Hepatocyte (in vitro differentiated cells): ENCODE measurements at regions not wholly inside any gene's neighbourhood (a gene's known extent, or its start where the extent isn't known, plus 50 kb on each side); places are given as distances from the start of the nearest gene placed in this dataset.

Experiments
- DNase-seq: peaks from one replicate; pipeline ENCODE4 v3.0.0-alpha.2; 2016; ENCODE audit warnings: low spot score
- H2AFZ ChIP-seq: fragments of 200-600 bp; sonication (generic); 2 replicates; pipeline ENCODE4 v1.6.0; 2016; ENCODE audit warnings: antibody characterized with exemption, mild to moderate bottlenecking
- H3K27ac ChIP-seq: fragments of 200-600 bp; sonication (generic); 2 replicates; pipeline ENCODE4 v1.5.1; 2016; ENCODE audit warnings: mild to moderate bottlenecking
- H3K27me3 ChIP-seq: fragments of 200-600 bp; sonication (generic); 2 replicates; pipeline ENCODE4 v1.6.1; 2016
- H3K36me3 ChIP-seq: fragments of 200-600 bp; sonication (generic); replicated peaks from 2 replicates; pipeline ENCODE4 v1.5.1; 2016; ENCODE audit warnings: low read depth; ENCODE audit not compliant: insufficient read depth
- H3K4me1 ChIP-seq: fragments of 200-600 bp; sonication (generic); 2 replicates; pipeline ENCODE4 v1.5.1; 2016; ENCODE audit warnings: mild to moderate bottlenecking, moderate library complexity; ENCODE audit not compliant: insufficient read depth
- H3K4me2 ChIP-seq: fragments of 200-600 bp; sonication (generic); 2 replicates; pipeline ENCODE4 v1.6.0; 2016
- H3K4me3 ChIP-seq: fragments of 200-600 bp; sonication (generic); 2 replicates; pipeline ENCODE4 v1.5.1; 2016; ENCODE audit warnings: mild to moderate bottlenecking
- H3K79me2 ChIP-seq: fragments of 200-600 bp; sonication (generic); 2 replicates; pipeline ENCODE4 v1.6.0; 2017; ENCODE audit warnings: mild to moderate bottlenecking
- H3K9me2 ChIP-seq: fragments of 200-600 bp; sonication (generic); replicated peaks from 2 replicates; pipeline ENCODE4 v1.6.0; 2017; ENCODE audit warnings: mild to moderate bottlenecking; ENCODE audit not compliant: insufficient read depth
- H3K9me3 ChIP-seq: fragments of 200-600 bp; sonication (generic); 2 replicates; pipeline ENCODE4 v1.5.1; 2016; ENCODE audit warnings: low read depth, mild to moderate bottlenecking
- H4K20me1 ChIP-seq: fragments of 200-600 bp; sonication (generic); 2 replicates; pipeline ENCODE4 v1.6.0; 2016; ENCODE audit warnings: mild to moderate bottlenecking; ENCODE audit not compliant: insufficient read depth, poor library complexity, severe bottlenecking
- EZH2 ChIP-seq: fragments of 200-600 bp; sonication (generic); IDR thresholded peaks from 2 replicates; pipeline ENCODE4 v1.6.1; 2016; ENCODE audit warnings: antibody characterized with exemption, mild to moderate bottlenecking, borderline replicate concordance
- EZH2phosphoT487 ChIP-seq: fragments of 200-600 bp; sonication (generic); IDR thresholded peaks from one replicate; pipeline ENCODE4 v1.6.1; 2018; ENCODE audit warnings: antibody characterized with exemption, mild to moderate bottlenecking, low read depth, moderate library complexity; ENCODE audit not compliant: unreplicated experiment, severe bottlenecking
- WGBS: methylation state at CpG from one replicate; pipeline ENCODE4 v1.1.6; 2016; ENCODE audit warnings: low lambda C conversion rate; ENCODE audit errors: missing lambda C conversion rate; 5-methylcytosine and 5-hydroxymethylcytosine counted together
- TF ChIP-seq, protein P1 (sequence below): fragments of 200-600 bp; sonication (generic); IDR thresholded peaks from 2 replicates; pipeline ENCODE4 v1.5.1; 2016; ENCODE audit warnings: antibody characterized with exemption, mild to moderate bottlenecking; ENCODE audit not compliant: poor library complexity

DNA sequence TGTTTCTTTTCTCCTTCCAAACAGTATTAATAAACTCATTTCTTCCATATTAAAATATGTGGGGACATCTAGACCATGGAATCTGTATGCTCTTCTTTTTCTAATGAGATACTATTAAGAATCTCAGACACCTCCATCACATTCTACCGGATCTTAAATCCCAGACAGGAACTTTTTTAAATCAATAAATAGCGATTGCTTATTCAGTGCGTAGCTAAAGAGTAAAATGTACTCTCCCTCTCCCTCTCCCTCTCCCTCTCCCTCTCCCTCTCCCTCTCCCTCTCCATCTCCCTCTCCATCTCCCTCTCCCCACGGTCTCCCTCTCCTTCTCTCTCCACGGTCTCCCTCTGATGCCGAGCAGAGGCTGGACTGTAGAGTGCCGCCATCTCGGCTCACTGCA, 297.0 kb downstream of the HNRNPD start:
- Histone ChIP-seq H3K36me3 (no peaks in the 10 kb centered on the region), H3K27ac (no peak overlapping the region), H3K27me3 (no peaks in the 10 kb centered on the region), H4K20me1 (no peaks in the 10 kb centered on the region), H3K4me1 (no peaks in the 10 kb centered on the region), H3K9me2 (no peaks in the 10 kb centered on the region), H3K4me3 (no peak overlapping the region), H3K4me2 (no peak overlapping the region), H3K79me2 (no peaks in the 10 kb centered on the region), H3K9me3 (no peaks in the 10 kb centered on the region), H2AFZ (no peak overlapping the region)
- WGBS, result 88% methylated on average over 6 of the region's 8 CpGs
- no peak for TF ChIP-seq EZH2
- no peak for TF ChIP-seq EZH2phosphoT487
- TF ChIP-seq, protein P1, sequence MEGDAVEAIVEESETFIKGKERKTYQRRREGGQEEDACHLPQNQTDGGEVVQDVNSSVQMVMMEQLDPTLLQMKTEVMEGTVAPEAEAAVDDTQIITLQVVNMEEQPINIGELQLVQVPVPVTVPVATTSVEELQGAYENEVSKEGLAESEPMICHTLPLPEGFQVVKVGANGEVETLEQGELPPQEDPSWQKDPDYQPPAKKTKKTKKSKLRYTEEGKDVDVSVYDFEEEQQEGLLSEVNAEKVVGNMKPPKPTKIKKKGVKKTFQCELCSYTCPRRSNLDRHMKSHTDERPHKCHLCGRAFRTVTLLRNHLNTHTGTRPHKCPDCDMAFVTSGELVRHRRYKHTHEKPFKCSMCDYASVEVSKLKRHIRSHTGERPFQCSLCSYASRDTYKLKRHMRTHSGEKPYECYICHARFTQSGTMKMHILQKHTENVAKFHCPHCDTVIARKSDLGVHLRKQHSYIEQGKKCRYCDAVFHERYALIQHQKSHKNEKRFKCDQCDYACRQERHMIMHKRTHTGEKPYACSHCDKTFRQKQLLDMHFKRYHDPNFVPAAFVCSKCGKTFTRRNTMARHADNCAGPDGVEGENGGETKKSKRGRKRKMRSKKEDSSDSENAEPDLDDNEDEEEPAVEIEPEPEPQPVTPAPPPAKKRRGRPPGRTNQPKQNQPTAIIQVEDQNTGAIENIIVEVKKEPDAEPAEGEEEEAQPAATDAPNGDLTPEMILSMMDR, result no peak
- DNase-seq, result no peak

DNA sequence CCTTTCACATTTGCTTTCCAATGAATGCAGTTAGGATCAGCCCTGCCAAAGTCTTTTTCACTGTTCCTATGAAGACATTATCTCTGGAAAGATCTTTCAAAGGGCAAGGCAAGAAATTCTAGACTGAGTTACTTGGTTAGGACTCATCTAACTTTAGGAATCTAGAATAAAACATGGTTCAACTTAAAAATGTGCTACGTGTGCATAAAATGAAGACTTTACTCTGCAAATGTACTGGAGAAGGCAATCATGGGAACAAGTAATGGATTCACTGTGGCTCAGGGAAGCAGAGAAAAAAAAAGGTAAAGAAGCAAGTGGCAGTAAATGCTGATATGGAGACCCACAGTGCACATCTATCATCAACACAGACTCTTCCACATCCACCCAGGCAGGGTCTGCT, 297.4 kb downstream of the HNRNPD start:
- Histone ChIP-seq H3K4me3 (no peak overlapping the region), H3K79me2 (no peaks in the 10 kb centered on the region), H2AFZ (no peak overlapping the region), H3K27ac (no peak overlapping the region), H3K9me3 (no peaks in the 10 kb centered on the region), H3K36me3 (no peaks in the 10 kb centered on the region), H3K9me2 (no peaks in the 10 kb centered on the region), H3K27me3 (no peaks in the 10 kb centered on the region), H3K4me2 (no peak overlapping the region), H3K4me1 (no peaks in the 10 kb centered on the region), H4K20me1 (no peaks in the 10 kb centered on the region)
- TF ChIP-seq EZH2phosphoT487 (no peak), EZH2 (no peak)
- TF ChIP-seq, protein P1, result no peak
- WGBS, result 94% methylated on average over 1 of the region's 1 CpG
- no peak for DNase-seq

DNA sequence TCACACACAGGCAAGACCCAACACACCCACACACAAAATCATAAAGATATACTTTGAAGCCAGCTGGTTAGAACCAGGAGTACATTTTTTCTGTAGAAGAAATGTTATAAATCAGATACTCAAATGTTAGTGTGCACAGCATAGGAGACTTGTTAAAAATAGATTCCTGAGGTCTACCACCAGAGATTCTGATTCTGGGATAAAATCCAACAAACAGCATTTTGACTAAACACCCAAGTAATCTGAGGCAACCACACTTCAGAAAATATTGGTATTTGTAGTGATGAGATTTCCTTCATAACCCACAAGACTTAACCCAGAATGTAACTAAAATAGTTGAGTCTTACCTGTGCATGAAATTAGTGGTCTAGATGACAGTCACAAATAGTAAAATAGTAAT, 301.8 kb downstream of the HNRNPD start:
- no peaks in the 10 kb centered on the region for H3K9me3 ChIP-seq
- H3K36me3 ChIP-seq, result no peaks in the 10 kb centered on the region
- no peak overlapping the region for H3K4me3 ChIP-seq
- no peak overlapping the region for H2AFZ ChIP-seq
- no peaks in the 10 kb centered on the region for H4K20me1 ChIP-seq
- no peak overlapping the region for H3K27ac ChIP-seq
- H3K4me2 ChIP-seq, result no peak overlapping the region
- H3K27me3 ChIP-seq, result no peaks in the 10 kb centered on the region
- H3K79me2 ChIP-seq, result no peaks in the 10 kb centered on the region
- H3K9me2 ChIP-seq, result no peaks in the 10 kb centered on the region
- DNase-seq, result no peak
- no peaks in the 10 kb centered on the region for H3K4me1 ChIP-seq
- TF ChIP-seq EZH2phosphoT487, result no peak
- TF ChIP-seq, protein P1, result no peak
- no peak for TF ChIP-seq EZH2

DNA sequence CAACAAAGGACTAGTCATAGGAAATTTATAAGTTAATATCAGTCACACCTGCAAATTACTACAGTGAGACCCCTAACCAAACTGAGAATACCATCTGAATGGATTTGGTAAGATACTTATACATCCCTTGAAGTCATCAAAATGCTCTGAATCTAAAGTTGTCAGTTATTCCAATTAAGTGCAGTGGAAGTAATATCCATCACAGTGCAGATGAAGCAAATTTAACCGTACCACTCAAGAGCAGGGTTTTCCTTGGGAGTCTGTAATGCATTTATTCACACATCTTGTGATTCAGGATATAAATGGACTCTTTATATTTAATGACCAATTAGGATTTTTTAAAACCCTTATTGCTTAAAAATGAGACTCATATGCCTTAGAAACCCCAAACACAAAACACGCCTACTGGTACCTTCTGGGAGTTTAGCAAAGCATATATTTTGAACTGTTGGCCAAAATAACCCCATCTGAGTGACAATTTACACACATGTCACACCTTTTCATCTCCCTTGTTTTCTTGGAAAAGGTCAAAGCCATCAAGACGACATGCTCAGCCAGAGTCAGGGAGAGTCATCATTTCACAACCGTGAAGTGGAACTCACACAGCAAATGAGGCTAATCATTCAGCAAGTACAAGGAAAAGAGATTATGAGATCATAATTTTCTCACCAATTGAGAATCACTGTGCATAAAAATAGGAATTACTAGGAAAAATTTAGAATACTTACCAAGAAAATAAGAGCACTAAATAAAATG, 303.7 kb downstream of the HNRNPD start:
- Histone ChIP-seq H3K27me3 (no peaks in the 10 kb centered on the region), H3K9me3 (no peaks in the 10 kb centered on the region), H3K4me1 (no peaks in the 10 kb centered on the region), H3K36me3 (no peaks in the 10 kb centered on the region), H3K4me2 (no peak overlapping the region), H3K27ac (no peak overlapping the region), H4K20me1 (no peaks in the 10 kb centered on the region), H3K9me2 (no peaks in the 10 kb centered on the region), H3K4me3 (no peak overlapping the region), H3K79me2 (no peaks in the 10 kb centered on the region), H2AFZ (no peak overlapping the region)
- TF ChIP-seq EZH2, result no peak
- TF ChIP-seq, protein P1, result no peak
- WGBS, result 86% methylated on average over 4 of the region's 4 CpGs
- no peak for DNase-seq
